HepG2 (cell line): ENCODE measurements at regions not wholly inside any gene's neighbourhood (a gene's known extent, or its start where the extent isn't known, plus 50 kb on each side); places are given as distances from the start of the nearest gene placed in this dataset.

Source experiments
- ATAC-seq: fragments of 200-7000 bp; cut with Tn5 transposase; 3 replicates; pipeline ENCODE4 v1.9.1; 2020; ENCODE audit warnings: mild to moderate bottlenecking, moderate library complexity
- BruUV-seq: library from RNA; stranded (reverse); fragments of 400-500 nt; replicated peaks from 2 replicates; lab custom pipeline; 2021; lab: Mats Ljungman, UMichigan
- CTCF ChIA-PET: fragments of 300-600 bp; formaldehyde crosslinking; extraction: SDS; loops from one replicate; lab custom pipeline; 2021; ENCODE audit warnings: low total read pairs, inconsistent platforms, low intra/inter-chr PET ratio; lab: Yijun Ruan, JAX
- POLR2A ChIA-PET: fragments of 350-600 bp; sonication (Branson Sonifier 250); formaldehyde crosslinking; loops from one replicate; lab custom pipeline; 2020; ENCODE audit warnings: antibody characterized with exemption, inconsistent platforms; lab: Yijun Ruan, JAX
- DNase-seq: peaks from one replicate; pipeline ENCODE4 v3.0.0-alpha.2; 2015; ENCODE audit warnings: low spot score
- FAIRE-seq: peaks from 3 replicates; lab custom pipeline; 2011; peaks lifted over from hg19 to GRCh38; lab: Jason Lieb, UNC
- H2AFZ ChIP-seq: one replicate; pipeline ENCODE4 v1.6.1; 2011; ENCODE audit warnings: low read length, inconsistent platforms
- H3K27ac ChIP-seq: fragments of 300-600 bp; 3 replicates; pipeline ENCODE4 v1.8.0; 2011; ENCODE audit warnings: mixed run types, mild to moderate bottlenecking, mixed read lengths, low read length, inconsistent platforms; ENCODE audit not compliant: insufficient read depth; ENCODE audit errors: extremely low read length
- H3K27me3 ChIP-seq, 2 experiments: fragments of 200-600 bp in 1 of 2; 2 replicates in 1 of 2; 3 replicates in 1 of 2; pipeline versions ENCODE4 v1.6.0 to v1.8.0; 2011; ENCODE audit warnings: low read length in 2 of 2, mild to moderate bottlenecking in 2 of 2, moderate library complexity in 2 of 2, inconsistent platforms in 1 of 2; ENCODE audit not compliant: insufficient read depth in 2 of 2, control insufficient read depth in 1 of 2
- H3K36me3 ChIP-seq, 2 experiments: fragments of 200-600 bp in 1 of 2; replicated peaks in 1 of 2; 2 replicates in 1 of 2; 3 replicates in 1 of 2; pipeline versions ENCODE4 v1.5.1 to v1.8.0; 2011; ENCODE audit warnings: low read length in 2 of 2, inconsistent platforms in 1 of 2; ENCODE audit not compliant: insufficient read depth in 2 of 2, control insufficient read depth in 1 of 2
- H3K4me1 ChIP-seq: 2 replicates; pipeline ENCODE4 v1.5.1; 2012; ENCODE audit warnings: low read length, inconsistent platforms; ENCODE audit not compliant: insufficient read depth
- H3K4me2 ChIP-seq: 2 replicates; pipeline ENCODE4 v1.6.0; 2011; ENCODE audit warnings: low read depth, low read length, inconsistent platforms
- H3K4me3 ChIP-seq, 3 experiments: fragments of 200-600 bp in 1 of 3; sonication (generic), shearing (Covaris generic) in 1 of 3; replicated peaks in 1 of 3; 2 replicates each; pipeline ENCODE4 v1.5.1; 2011 to 2016; ENCODE audit warnings: low read length in 3 of 3, inconsistent platforms in 2 of 3, low read depth in 2 of 3, mild to moderate bottlenecking in 2 of 3, control low read depth in 1 of 3, mixed read lengths in 1 of 3; ENCODE audit not compliant: insufficient read depth in 1 of 3
- H3K79me2 ChIP-seq: one replicate; pipeline ENCODE4 v1.6.1; 2011; ENCODE audit warnings: low read length, inconsistent platforms; ENCODE audit not compliant: insufficient read depth
- H3K9ac ChIP-seq: 2 replicates; pipeline ENCODE4 v1.6.0; 2011; ENCODE audit warnings: mild to moderate bottlenecking, low read depth, low read length, inconsistent platforms; ENCODE audit not compliant: insufficient read depth
- H3K9me3 ChIP-seq: 2 replicates; pipeline ENCODE4 v1.5.1; 2012; ENCODE audit warnings: mild to moderate bottlenecking, low read length
- H4K20me1 ChIP-seq: 2 replicates; pipeline ENCODE4 v1.6.0; 2011; ENCODE audit warnings: inconsistent platforms, mild to moderate bottlenecking, low read length, moderate library complexity; ENCODE audit not compliant: insufficient read depth
- RARG ChIP-seq: sonication (generic); formaldehyde crosslinking; IDR thresholded peaks from 2 replicates; pipeline ENCODE4 v1.4.0; 2020; ENCODE audit warnings: low read depth, mild to moderate bottlenecking, missing genetic modification reagents
- TSC22D2 ChIP-seq: sonication (generic); formaldehyde crosslinking; IDR thresholded peaks from 2 replicates; pipeline ENCODE4 v1.5.1; 2020; ENCODE audit warnings: missing genetic modification reagents, mild to moderate bottlenecking, borderline replicate concordance
- ZFP36 ChIP-seq: fragments of 150-350 bp; IDR thresholded peaks from 2 replicates; pipeline ENCODE4 v1.6.1; 2018; ENCODE audit warnings: borderline replicate concordance, low read length, low read depth; ENCODE audit not compliant: partially characterized antibody
- ZNF468 ChIP-seq: sonication (generic); formaldehyde crosslinking; IDR thresholded peaks from 2 replicates; pipeline ENCODE4 v1.8.0; 2022; ENCODE audit warnings: mild to moderate bottlenecking, moderate library complexity, missing genetic modification reagents
- ZNF552 ChIP-seq: sonication (generic); formaldehyde crosslinking; IDR thresholded peaks from 2 replicates; pipeline ENCODE4 v1.9.0; 2022; ENCODE audit warnings: missing genetic modification reagents, mild to moderate bottlenecking, borderline replicate concordance
- WGBS: methylation state at CpG from one replicate; pipeline ENCODE4 v1.1.6; 2017; ENCODE audit warnings: low lambda C conversion rate; 5-methylcytosine and 5-hydroxymethylcytosine counted together
- in situ Hi-C: cut with HindIII; loops from 2 replicates; pipeline ENCODE4 v1.10.0; 2017; ENCODE audit warnings: low pct_unique_long_range_greater_than_20kb; ENCODE audit not compliant: extremely low pct_ligation_motif_present
- intact Hi-C: fragments of 100-400 bp; cut with micrococcal nuclease; formaldehyde crosslinking; loops from one replicate; pipeline ENCODE4 v1.10.0; 2022; ENCODE audit not compliant: unreplicated experiment
- TF ChIP-seq, protein P1 (sequence below): sonication (generic); formaldehyde crosslinking; IDR thresholded peaks from 2 replicates; pipeline ENCODE4 v1.9.0; 2021; ENCODE audit warnings: missing genetic modification reagents, borderline replicate concordance
- TF ChIP-seq, protein P2 (sequence below): sonication (generic); formaldehyde crosslinking; IDR thresholded peaks from 2 replicates; pipeline ENCODE4 v1.5.1; 2020; ENCODE audit warnings: mild to moderate bottlenecking, missing genetic modification reagents, moderate library complexity
- TF ChIP-seq, protein P3 (sequence below): sonication (generic); formaldehyde crosslinking; IDR thresholded peaks from 2 replicates; pipeline ENCODE4 v1.5.1; 2020; ENCODE audit warnings: missing genetic modification reagents, mild to moderate bottlenecking, borderline replicate concordance
- TF ChIP-seq, protein P4 (sequence below): sonication (generic); formaldehyde crosslinking; IDR thresholded peaks from 2 replicates; pipeline ENCODE4 v1.8.0; 2022; ENCODE audit warnings: low read depth, missing genetic modification reagents

DNA sequence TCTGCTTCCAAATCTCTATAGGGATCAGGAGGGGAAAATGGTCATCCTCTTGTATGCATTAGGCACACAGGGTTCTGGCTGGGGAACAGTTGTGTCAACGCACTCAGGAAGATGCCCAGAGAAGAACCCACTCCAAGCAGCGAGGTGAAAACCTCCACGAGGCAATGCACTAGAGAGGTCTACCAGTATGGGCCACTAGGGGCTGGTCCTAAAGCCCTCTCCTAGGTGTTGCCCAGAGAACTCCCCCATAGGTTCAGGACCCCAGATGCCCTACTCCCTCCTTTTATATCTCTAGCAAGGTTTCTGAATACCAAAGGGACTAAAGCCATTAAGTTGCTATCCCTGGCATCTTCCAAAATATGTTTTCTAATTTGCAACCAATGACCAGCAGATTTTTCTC, 142.7 kb upstream of the NLGN4X start:
- no peaks in the 10 kb centered on the region for H3K4me1 ChIP-seq
- no peak overlapping the region for H3K27ac ChIP-seq
- intact Hi-C loops (no loop called here), in situ Hi-C loops (no loop called here)
- H3K4me2 ChIP-seq, result no peak overlapping the region
- H4K20me1 ChIP-seq, result no peaks in the 10 kb centered on the region
- no peak overlapping the region for H3K4me3 ChIP-seq
- WGBS, result no CpG with 5 or more reads among the region's 3 CpGs
- no peaks in the 10 kb centered on the region for H3K79me2 ChIP-seq
- ChIA-PET CTCF (no interaction called here), POLR2A (no interaction called here)
- H3K27me3 ChIP-seq, result no peaks in the 10 kb centered on the region
- no peak for DNase-seq
- no peak overlapping the region for H3K9ac ChIP-seq
- FAIRE-seq, result no peak
- no peaks in the 10 kb centered on the region for H3K36me3 ChIP-seq
- H2AFZ ChIP-seq, result no peak overlapping the region
- BruUV-seq, result no TSS peak
- peaks cover 38% of the 10 kb centered on the region for H3K9me3 ChIP-seq
- no peak for ATAC-seq
- TF ChIP-seq, protein P1, sequence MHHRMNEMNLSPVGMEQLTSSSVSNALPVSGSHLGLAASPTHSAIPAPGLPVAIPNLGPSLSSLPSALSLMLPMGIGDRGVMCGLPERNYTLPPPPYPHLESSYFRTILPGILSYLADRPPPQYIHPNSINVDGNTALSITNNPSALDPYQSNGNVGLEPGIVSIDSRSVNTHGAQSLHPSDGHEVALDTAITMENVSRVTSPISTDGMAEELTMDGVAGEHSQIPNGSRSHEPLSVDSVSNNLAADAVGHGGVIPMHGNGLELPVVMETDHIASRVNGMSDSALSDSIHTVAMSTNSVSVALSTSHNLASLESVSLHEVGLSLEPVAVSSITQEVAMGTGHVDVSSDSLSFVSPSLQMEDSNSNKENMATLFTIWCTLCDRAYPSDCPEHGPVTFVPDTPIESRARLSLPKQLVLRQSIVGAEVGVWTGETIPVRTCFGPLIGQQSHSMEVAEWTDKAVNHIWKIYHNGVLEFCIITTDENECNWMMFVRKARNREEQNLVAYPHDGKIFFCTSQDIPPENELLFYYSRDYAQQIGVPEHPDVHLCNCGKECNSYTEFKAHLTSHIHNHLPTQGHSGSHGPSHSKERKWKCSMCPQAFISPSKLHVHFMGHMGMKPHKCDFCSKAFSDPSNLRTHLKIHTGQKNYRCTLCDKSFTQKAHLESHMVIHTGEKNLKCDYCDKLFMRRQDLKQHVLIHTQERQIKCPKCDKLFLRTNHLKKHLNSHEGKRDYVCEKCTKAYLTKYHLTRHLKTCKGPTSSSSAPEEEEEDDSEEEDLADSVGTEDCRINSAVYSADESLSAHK, result no peak

DNA sequence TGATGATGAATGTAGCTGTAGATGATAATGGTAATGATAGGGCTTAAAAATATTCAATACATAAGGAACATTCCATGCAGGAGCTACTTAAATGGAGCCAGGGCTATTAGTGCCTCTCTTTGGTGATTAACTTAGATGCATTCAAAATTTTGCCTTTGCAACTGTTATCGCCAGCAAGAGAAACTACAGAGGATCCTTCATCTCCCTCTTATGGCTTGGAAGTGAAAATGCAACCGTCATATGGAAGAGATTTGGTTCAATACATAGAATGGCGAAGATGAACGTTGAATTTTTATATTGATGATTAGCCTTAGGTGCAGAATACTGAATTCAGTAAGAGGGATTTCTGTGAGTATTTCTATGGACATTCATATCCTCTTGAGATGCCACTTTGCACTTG, 134.5 kb upstream of the NLGN4X start:
- H3K27me3 ChIP-seq, result no peaks in the 10 kb centered on the region
- H4K20me1 ChIP-seq, result no peaks in the 10 kb centered on the region
- WGBS, result 2% methylated on average over 4 of the region's 4 CpGs
- ChIA-PET POLR2A (no interaction called here), CTCF (no interaction called here)
- H2AFZ ChIP-seq, result no peak overlapping the region
- H3K9me3 ChIP-seq, result peaks cover 20% of the 10 kb centered on the region; the same call in 1 of the 2 replicates
- H3K9ac ChIP-seq, result no peak overlapping the region
- no peak overlapping the region for H3K4me2 ChIP-seq
- in situ Hi-C loops, result no loop called here
- H3K27ac ChIP-seq, result no peak overlapping the region
- no peak overlapping the region for H3K4me3 ChIP-seq
- no peak for DNase-seq
- no TSS peak for BruUV-seq
- H3K36me3 ChIP-seq, result no peaks in the 10 kb centered on the region
- intact Hi-C loops, result no loop called here
- no peaks in the 10 kb centered on the region for H3K4me1 ChIP-seq
- ATAC-seq, result no peak
- FAIRE-seq, result no peak
- no peaks in the 10 kb centered on the region for H3K79me2 ChIP-seq
- TF ChIP-seq, protein P2, sequence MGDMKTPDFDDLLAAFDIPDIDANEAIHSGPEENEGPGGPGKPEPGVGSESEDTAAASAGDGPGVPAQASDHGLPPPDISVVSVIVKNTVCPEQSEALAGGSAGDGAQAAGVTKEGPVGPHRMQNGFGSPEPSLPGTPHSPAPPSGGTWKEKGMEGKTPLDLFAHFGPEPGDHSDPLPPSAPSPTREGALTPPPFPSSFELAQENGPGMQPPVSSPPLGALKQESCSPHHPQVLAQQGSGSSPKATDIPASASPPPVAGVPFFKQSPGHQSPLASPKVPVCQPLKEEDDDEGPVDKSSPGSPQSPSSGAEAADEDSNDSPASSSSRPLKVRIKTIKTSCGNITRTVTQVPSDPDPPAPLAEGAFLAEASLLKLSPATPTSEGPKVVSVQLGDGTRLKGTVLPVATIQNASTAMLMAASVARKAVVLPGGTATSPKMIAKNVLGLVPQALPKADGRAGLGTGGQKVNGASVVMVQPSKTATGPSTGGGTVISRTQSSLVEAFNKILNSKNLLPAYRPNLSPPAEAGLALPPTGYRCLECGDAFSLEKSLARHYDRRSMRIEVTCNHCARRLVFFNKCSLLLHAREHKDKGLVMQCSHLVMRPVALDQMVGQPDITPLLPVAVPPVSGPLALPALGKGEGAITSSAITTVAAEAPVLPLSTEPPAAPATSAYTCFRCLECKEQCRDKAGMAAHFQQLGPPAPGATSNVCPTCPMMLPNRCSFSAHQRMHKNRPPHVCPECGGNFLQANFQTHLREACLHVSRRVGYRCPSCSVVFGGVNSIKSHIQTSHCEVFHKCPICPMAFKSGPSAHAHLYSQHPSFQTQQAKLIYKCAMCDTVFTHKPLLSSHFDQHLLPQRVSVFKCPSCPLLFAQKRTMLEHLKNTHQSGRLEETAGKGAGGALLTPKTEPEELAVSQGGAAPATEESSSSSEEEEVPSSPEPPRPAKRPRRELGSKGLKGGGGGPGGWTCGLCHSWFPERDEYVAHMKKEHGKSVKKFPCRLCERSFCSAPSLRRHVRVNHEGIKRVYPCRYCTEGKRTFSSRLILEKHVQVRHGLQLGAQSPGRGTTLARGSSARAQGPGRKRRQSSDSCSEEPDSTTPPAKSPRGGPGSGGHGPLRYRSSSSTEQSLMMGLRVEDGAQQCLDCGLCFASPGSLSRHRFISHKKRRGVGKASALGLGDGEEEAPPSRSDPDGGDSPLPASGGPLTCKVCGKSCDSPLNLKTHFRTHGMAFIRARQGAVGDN (CRISPR knock-in tag), result no peak
- TF ChIP-seq ZFP36 (no peak), ZNF468 (CRISPR knock-in tag) (no peak), TSC22D2 (CRISPR knock-in tag) (no peak), RARG (CRISPR knock-in tag) (no peak), ZNF552 (CRISPR knock-in tag) (no peak)
- TF ChIP-seq, protein P3, sequence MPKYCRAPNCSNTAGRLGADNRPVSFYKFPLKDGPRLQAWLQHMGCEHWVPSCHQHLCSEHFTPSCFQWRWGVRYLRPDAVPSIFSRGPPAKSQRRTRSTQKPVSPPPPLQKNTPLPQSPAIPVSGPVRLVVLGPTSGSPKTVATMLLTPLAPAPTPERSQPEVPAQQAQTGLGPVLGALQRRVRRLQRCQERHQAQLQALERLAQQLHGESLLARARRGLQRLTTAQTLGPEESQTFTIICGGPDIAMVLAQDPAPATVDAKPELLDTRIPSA (CRISPR knock-in tag), result no peak
- TF ChIP-seq, protein P4, sequence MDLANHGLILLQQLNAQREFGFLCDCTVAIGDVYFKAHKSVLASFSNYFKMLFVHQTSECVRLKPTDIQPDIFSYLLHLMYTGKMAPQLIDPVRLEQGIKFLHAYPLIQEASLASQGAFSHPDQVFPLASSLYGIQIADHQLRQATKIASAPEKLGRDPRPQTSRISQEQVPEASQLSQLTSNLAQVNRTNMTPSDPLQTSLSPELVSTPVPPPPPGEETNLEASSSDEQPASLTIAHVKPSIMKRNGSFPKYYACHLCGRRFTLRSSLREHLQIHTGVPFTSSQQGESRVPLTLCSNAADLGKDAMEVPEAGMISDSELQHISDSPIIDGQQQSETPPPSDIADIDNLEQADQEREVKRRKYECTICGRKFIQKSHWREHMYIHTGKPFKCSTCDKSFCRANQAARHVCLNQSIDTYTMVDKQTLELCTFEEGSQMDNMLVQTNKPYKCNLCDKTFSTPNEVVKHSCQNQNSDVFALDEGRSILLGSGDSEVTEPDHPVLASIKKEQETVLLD, result no peak
